H54 (cell line): ENCODE measurements at regions not wholly inside any gene's neighbourhood (a gene's known extent, or its start where the extent isn't known, plus 50 kb on each side); places are given as distances from the start of the nearest gene placed in this dataset.

ENCODE experiments used
- DNase-seq: peaks from one replicate; pipeline ENCODE4 v3.0.0; 2011; ENCODE audit warnings: low spot score, mixed read lengths; ENCODE audit not compliant: insufficient read length
- FAIRE-seq: peaks from 3 replicates; lab custom pipeline; 2011; peaks lifted over from hg19 to GRCh38; lab: Jason Lieb, UNC
- POLR2A ChIP-seq: IDR thresholded peaks from 2 replicates; pipeline ENCODE4 v1.6.1; 2011; ENCODE audit warnings: low read depth, mild to moderate bottlenecking, low read length

DNA sequence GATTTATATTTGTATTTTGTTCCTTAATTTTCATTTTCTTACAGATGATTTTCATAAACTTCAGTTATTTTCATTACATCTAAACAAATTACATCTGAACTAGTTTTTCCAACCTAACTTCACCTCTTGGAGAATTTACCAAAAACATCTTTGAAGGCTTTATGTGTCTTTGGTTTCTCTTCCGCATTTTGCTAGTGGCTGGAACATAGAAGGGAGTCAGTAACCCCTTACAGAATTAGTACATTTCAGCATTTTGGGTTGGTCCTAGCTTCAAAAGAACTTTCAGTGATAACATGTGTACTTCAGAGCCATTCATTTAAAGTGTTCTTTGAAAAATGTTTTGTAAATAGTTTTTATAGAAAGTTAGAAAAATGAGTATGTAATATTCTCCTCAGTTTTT, 169.8 kb upstream of the MTPN start:
- FAIRE-seq (no peak), DNase-seq (no peak)
- no peak for TF ChIP-seq POLR2A

DNA sequence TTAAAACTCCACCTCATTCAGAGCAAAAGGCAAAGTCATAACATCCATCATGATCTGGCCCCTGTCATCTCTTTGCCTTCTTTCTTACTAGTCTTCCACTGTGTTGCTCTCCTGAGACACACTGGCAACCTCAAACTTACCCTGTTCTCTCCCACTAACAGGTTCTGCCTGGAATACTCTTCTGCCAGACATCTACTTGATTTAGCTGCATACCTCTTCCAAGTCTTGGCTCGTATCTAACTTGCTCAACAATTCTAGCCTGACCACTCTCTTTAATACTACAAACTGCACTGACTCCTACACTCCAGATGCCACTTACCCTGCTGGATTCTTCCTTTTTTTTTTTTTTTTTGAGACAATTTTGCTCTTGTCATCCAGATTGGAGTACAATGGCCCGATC, 167.0 kb upstream of the MTPN start:
- no peak for TF ChIP-seq POLR2A
- DNase-seq (no peak), FAIRE-seq (no peak)

DNA sequence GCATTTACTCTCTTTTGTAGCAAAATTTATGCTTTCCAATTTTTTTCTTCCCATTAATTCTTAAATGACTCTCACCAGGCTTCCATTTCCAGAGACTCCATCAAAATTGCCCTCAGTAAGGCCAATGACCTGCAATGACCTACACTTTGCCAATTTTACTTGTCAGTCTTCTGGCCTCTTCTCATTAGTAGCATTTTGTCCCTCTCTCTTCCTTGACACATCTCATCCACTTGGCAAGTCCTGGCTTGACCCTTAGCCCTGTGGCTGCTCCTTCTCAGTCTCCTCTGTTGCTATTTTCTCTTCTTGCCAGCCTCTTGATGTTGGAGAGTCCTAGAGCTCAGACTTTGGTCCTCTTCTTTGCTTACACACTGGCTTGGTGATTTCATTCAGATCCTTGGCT, 166.1 kb upstream of the MTPN start:
- DNase-seq: no peak
- TF ChIP-seq POLR2A: no peak
- no peak for FAIRE-seq

DNA sequence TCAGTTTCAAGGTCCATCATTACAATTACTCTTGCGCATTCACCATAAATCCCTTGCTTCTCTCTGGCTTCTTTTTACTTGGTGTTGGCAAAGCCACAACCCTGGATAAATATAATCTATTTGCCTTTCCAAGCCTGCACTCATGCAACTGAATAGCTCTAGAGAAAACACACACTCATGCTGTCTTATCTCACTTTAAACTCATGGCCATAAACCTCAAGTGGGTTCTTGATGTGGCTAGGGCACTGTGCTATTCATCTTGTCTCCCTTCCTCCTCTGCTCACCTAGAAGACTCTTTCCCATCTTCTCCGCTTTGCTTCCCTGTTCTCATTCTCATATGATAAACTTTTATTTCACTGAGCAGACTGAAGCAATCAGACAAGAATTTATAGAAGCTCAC, 165.4 kb upstream of the MTPN start:
- no peak for TF ChIP-seq POLR2A
- DNase-seq (no peak), FAIRE-seq (no peak)

DNA sequence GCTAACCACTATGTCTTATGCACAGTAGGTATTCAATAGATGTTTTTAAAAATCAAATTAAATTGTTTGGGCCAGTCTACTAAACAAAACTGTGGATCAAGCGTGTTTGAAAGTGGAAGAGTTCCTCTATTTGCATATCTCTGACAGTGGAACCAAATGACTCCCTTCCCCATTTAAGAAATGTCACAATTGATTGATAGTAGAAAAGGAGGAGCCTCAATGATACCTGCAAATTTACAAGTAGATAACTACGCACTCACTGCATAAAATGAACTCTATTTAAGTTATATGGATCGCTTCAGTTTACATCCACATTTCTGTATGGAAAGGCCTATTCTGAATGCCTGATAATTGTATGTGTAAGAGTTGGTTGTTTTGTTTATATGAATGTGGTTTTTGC, 163.3 kb upstream of the MTPN start:
- no peak for TF ChIP-seq POLR2A
- FAIRE-seq (no peak), DNase-seq (no peak)

DNA sequence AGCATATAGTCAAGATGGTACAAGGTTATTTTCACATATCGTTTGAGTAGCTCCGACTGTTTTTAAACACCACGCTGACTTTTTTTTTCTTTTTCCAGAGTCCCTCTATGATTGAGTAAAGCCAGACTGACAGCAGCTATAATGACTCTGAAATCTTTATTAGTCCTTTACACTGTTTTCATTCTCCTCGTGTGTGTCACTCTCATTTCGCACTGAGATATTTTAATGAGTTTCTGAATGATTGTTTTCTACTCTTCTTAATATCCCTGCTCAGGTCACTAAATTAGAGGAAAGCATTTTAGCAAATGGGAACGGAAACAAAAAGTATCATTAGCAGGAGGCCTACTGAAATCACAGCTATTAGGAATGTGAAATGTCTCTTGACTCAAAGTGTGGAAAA, 162.3 kb upstream of the MTPN start:
- DNase-seq: no peak
- FAIRE-seq: no peak
- TF ChIP-seq POLR2A: no peak

DNA sequence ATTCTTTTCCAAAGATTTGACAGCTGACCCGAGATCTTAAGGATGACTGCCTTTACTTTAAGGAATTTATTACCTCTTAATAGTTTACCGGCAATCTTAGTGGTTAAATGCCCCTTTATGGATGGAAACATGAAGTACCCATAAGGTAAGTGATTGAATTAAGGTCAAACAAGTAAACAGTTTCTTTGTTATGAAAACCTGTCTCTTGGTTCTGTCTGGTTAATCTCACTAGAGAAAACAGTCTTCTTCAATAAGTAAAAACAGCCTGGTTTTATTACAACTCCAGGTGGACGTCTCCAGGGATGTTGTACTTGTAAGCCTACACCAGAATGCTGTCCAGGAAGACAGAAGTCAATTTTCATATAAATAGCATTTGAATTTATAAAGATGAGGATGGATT, 161.8 kb upstream of the MTPN start:
- no peak for TF ChIP-seq POLR2A
- FAIRE-seq (no peak), DNase-seq (no peak)

DNA sequence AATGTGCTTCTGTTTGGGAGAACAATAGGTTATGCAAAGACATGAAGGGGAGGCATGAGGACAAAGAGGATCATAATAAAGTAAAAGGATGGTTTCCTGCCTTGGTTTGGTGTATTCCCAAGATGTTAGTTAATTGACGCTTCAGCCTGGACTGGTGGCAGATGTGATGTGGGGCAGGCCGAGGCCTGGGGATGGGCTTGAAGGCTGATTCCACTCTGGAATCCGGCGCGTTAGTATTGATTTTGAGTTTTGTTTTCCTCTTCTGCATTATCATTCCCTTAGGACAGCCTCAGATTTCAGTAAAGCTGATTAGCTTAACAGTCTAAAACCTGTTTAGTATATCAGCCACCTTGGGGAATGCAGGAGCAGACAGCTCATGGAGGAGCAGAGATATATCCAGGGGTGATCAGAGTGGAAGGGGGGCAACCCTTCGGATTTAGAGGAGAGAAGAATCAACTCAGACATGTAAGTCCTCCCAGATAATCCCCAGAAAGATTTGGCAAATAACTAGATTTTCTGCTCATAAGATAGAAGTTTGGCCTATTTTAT, 159.8 kb upstream of the MTPN start:
- DNase-seq: no peak
- no peak for TF ChIP-seq POLR2A
- FAIRE-seq: no peak

DNA sequence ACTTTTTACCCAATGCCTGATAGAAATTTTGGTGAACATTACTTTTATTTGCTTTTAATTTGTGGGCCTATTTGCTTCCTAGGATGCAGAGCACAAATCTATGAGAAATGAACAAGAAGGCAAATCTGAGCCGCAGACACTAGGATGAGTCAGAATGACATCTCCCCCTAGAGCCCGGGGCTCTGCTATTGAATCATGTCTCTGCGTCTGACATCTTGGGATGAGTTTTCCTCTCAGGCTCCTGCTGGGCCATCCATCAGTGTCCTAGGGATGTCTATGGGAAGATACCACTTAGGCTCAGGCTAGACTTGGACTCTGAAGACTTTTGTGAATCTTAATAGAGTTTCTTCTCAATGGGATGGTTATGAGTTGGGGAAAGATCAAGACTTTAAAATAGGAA, 157.3 kb upstream of the MTPN start:
- DNase-seq: no peak
- FAIRE-seq: no peak
- TF ChIP-seq POLR2A: no peak

DNA sequence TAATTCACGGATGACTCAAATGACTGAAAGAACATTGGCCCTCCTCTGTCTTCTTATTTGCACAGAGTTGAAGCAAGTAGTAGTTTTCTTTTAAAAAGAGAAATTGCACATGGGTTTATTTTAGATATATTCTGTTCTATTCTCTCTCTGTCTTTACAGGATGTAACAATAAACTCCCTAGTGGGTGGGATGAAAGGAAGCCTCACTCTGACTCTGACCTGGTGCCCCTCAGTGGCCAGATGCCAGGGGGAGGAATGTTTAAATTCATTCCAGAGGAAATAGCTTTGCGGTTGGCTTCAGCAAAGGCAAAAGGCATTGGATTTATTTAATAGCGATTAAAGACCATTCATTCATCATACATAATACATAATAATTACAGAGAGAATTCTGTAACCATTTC, 156.4 kb upstream of the MTPN start:
- TF ChIP-seq POLR2A: no peak
- no peak for FAIRE-seq
- DNase-seq: no peak

DNA sequence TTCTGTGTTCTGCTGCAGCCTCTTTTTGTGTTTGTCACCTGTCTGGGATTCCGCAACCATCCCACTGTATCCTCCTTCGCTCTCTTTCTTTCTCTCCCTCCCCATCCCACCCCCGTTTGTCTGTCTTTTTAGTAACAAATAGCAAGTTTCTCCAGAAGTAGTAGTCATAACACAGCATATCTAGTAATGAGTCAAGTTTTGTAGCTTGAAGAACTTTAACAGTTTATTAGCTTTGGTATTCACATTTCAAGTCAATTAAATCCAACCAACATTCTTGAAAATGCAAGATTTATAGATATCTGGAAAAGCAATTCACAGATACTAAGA, 154.1 kb upstream of the MTPN start:
- no peak for DNase-seq
- no peak for TF ChIP-seq POLR2A
- no peak for FAIRE-seq

DNA sequence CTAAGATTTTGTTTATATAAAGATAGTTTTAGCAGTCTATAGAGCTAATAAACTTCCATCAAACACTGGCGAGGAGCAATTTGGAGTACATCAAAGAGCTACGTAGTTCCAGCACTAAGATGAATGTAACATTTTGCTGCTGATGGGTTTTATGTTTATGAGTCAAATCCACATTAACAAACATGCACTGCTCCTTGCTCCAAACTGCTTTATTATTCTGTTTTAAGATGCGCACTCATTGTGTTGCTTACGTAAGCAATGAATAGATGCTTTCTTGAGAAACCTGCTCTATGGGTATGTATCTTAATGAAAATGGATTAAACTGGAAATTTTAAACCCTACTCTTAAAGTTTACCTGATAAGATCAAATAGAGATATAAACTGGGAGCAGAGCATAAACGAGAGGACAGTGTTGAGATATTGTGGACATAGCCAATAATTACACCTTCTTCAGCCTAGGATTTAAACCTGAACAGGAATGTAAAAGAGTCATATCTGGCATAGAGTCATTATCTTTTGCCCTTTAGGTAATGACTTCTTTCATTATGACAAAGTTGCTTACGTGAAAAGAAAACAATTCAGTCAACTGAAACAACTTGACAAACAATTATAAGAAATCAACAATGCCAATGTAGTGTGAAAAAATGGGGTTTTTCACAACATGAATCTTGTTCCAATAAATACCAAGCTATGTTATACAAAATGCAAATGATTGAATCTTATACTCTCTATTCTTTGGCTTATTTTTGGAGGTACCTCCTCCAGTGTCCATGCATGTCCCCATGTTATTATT, 153.5 kb upstream of the MTPN start:
- no peak for TF ChIP-seq POLR2A
- FAIRE-seq (no peak), DNase-seq (no peak)

DNA sequence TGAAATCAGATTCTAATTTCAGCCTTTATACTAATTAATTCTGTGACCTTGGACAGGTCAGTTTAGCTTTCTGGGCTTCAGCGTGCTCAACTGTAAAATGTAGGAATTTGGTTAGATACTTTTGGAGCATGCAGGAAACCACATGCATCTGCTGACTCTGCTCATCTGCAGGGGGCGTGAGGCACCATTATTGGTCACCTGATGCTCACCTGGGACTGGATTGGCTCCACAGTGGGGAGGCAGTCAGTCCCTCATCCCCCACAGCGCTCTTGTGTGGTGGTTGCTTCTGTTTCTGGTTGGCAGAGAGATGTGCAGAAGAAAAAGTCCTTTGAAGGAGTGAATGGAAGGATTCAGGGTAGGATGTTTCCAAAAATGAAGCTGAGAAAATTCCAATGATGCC, 150.9 kb upstream of the MTPN start:
- no peak for FAIRE-seq
- TF ChIP-seq POLR2A: no peak
- DNase-seq: no peak

DNA sequence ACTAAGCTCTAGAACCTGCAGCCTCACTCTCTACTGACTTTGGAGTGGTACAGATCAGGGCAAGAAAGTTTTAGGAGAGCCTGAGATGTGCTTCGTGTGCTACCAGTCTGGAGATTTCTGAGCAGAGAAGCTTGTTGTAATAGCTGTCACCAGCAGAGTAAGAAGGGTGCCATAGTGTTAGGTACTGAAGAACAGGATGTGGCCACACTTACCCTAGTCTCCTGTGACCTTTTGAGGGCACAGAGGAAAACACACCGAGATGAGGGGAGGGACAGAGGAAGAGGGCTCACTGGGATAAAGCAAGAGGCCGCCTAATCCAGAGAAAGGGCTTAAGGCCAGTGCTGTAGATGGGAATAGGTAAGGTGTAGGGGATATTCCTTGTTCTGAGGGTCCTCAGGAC, 146.2 kb upstream of the MTPN start:
- DNase-seq (no peak), FAIRE-seq (no peak)
- no peak for TF ChIP-seq POLR2A

DNA sequence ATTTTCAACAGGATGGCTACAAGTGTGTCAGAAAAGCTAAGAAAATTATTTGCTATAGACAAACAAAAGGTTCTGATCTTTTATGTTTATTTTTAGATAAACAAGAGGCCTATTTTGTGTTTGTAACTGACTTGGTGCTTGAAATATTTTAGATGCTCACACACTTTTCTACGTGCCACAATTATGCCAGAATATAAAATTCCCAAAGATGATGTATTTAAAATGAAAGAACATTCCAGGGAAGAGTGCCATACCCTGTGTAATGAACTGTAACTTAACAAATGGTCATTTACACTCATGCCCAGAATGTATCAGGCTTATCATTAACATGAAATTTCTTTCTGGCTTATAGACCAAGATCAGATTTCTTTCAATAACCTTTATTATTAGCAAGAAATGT, 144.9 kb upstream of the MTPN start:
- no peak for TF ChIP-seq POLR2A
- DNase-seq (no peak), FAIRE-seq (no peak)
